Sciatic nerve (tissue), 2 donors: ENCODE measurements at regions not wholly inside any gene's neighbourhood (a gene's known extent, or its start where the extent isn't known, plus 50 kb on each side); places are given as distances from the start of the nearest gene placed in this dataset.
"Not testable (repeated sequence)": the region's sequence is repeated elsewhere in the genome, so short reads cannot be mapped to it uniquely, and the experiment has no call there.

Experiments used
- ATAC-seq: fragments of 200-7000 bp; cut with Tn5 transposase; one replicate; pipeline ENCODE4 v1.9.1; 2020; ENCODE audit warnings: mild to moderate bottlenecking, moderate library complexity
- DNase-seq: peaks from one replicate; pipeline ENCODE4 v3.0.0-alpha.2; 2020; ENCODE audit warnings: low spot score
- intact Hi-C: fragments of 100-400 bp; cut with DNase I; formaldehyde crosslinking; loops from one replicate; pipeline ENCODE4 v1.14.2; 2022
- donor health status: DM: no; HTN: no; CAD: no.
- donor health status: DM: no; HTN: no; CAD: no.

GRCh38 chr7:63043657-63044543 is 954.7 kb upstream of the ZNF722 start:
- ATAC-seq (no peak), DNase-seq (peak; percentile 13)
- intact Hi-C loops = no loop called here

- DNase-seq = peak; percentile 2
- intact Hi-C loops = no loop called here
- no peak for ATAC-seq
Observed at GRCh38 chr7:63044721-63045120, 953.9 kb upstream of the ZNF722 start.

GRCh38 chr7:63045575-63045974 is 953.1 kb upstream of the ZNF722 start:
- ATAC-seq = no peak
- intact Hi-C loops = no loop called here
- DNase-seq = no peak

GRCh38 chr7:63046612-63047011 is 952.0 kb upstream of the ZNF722 start:
- DNase-seq (no peak), ATAC-seq (no peak)
- intact Hi-C loops = no loop called here

GRCh38 chr7:63047061-63047460 is 951.6 kb upstream of the ZNF722 start:
- DNase-seq (peak; percentile 21), ATAC-seq (no peak)
- intact Hi-C loops = no loop called here

GRCh38 chr7:63047546-63047945 is 951.1 kb upstream of the ZNF722 start:
- ATAC-seq = no peak
- intact Hi-C loops = no loop called here

GRCh38 chr7:63054191-63054661 is 944.4 kb upstream of the ZNF722 start:
- ATAC-seq = no peak
- intact Hi-C loops = no loop called here
- DNase-seq = peak; percentile 34

More at GRCh38 chr7:63047546-63047945, 951.1 kb upstream of the ZNF722 start:
- peak; percentile 13 for DNase-seq

- ATAC-seq (no peak), DNase-seq (no peak)
- intact Hi-C loops = no loop called here
Observed at GRCh38 chr7:63057265-63057664, 941.4 kb upstream of the ZNF722 start.

GRCh38 chr7:63060701-63061100 is 937.9 kb upstream of the ZNF722 start:
- peak; percentile 10 for DNase-seq
- ATAC-seq, intact Hi-C loops: not testable (repeated sequence)

GRCh38 chr7:63065684-63066083 is 933.0 kb upstream of the ZNF722 start:
- intact Hi-C loops = no loop called here
- DNase-seq = no peak
- ATAC-seq = no peak

GRCh38 chr7:63066235-63066634 is 932.4 kb upstream of the ZNF722 start:
- intact Hi-C loops, ATAC-seq, DNase-seq: not testable (repeated sequence)

GRCh38 chr7:63067897-63068585 is 930.6 kb upstream of the ZNF722 start:
- intact Hi-C loops = no loop called here
- peak; percentile 73 for ATAC-seq
- peak; percentile 51 for DNase-seq

GRCh38 chr7:63070696-63071095 is 928.0 kb upstream of the ZNF722 start:
- peak; percentile 30 for DNase-seq
- intact Hi-C loops = no loop called here
- no peak for ATAC-seq

GRCh38 chr7:63071396-63071795 is 927.3 kb upstream of the ZNF722 start:
- ATAC-seq = no peak
- peak; percentile 6 for DNase-seq
- intact Hi-C loops = no loop called here

GRCh38 chr7:63071920-63072319 is 926.7 kb upstream of the ZNF722 start:
- DNase-seq (peak; percentile 13), ATAC-seq (no peak)
- intact Hi-C loops = no loop called here

GRCh38 chr7:63072806-63073205 is 925.8 kb upstream of the ZNF722 start:
- no peak for ATAC-seq
- intact Hi-C loops = no loop called here
- DNase-seq = peak; percentile 7

- ATAC-seq (no peak), DNase-seq (peak; percentile 23)
- intact Hi-C loops = no loop called here
Observed at GRCh38 chr7:63073286-63073685, 925.4 kb upstream of the ZNF722 start.

- peak; percentile 9 for DNase-seq
- no peak for ATAC-seq
- intact Hi-C loops = no loop called here
Observed at GRCh38 chr7:63073736-63074135, 924.9 kb upstream of the ZNF722 start.

GRCh38 chr7:63077841-63078240 is 920.8 kb upstream of the ZNF722 start:
- intact Hi-C loops = no loop called here
- DNase-seq = no peak
- ATAC-seq = no peak

- DNase-seq = no peak
- no peak for ATAC-seq
- intact Hi-C loops = no loop called here
Observed at GRCh38 chr7:63080406-63080805, 918.2 kb upstream of the ZNF722 start.
